Mesothelial cell of epicardium (in vitro differentiated cells): ENCODE measurements at regions not wholly inside any gene's neighbourhood (a gene's known extent, or its start where the extent isn't known, plus 50 kb on each side); places are given as distances from the start of the nearest gene placed in this dataset.

Source experiments
- DNase-seq, 2 experiments: peaks; one replicate each; pipeline ENCODE4 v3.0.0; 2021; ENCODE audit warnings: low spot score in 2 of 2; ENCODE audit not compliant: unreplicated experiment in 2 of 2
- H3K27ac Mint-ChIP-seq: 2 replicates; pipeline ENCODE4 v1.8.0; 2021; ENCODE audit warnings: mixed read lengths
- H3K27me3 Mint-ChIP-seq: 2 replicates; pipeline ENCODE4 v1.8.0; 2021; ENCODE audit warnings: low read depth, mixed read lengths
- H3K36me3 Mint-ChIP-seq: 2 replicates; pipeline ENCODE4 v1.8.0; 2021; ENCODE audit warnings: mixed read lengths
- H3K4me1 Mint-ChIP-seq: 2 replicates; pipeline ENCODE4 v1.8.0; 2021; ENCODE audit warnings: mixed read lengths
- H3K4me3 Mint-ChIP-seq: 2 replicates; pipeline ENCODE4 v1.8.0; 2021; ENCODE audit warnings: mild to moderate bottlenecking, moderate library complexity, mixed read lengths
- H3K9me3 Mint-ChIP-seq: 2 replicates; pipeline ENCODE4 v1.8.0; 2021; ENCODE audit warnings: mixed read lengths
- CTCF ChIP-seq: fragments of 200-600 bp; sonication (generic); IDR thresholded peaks from one replicate; pipeline ENCODE4 v1.5.0; 2021; ENCODE audit warnings: antibody characterized with exemption; ENCODE audit not compliant: unreplicated experiment

GRCh38 chr5:111952555-111952954 is 195.6 kb upstream of the NREP start:
- Mint-ChIP-seq H3K36me3 (no peaks in the 10 kb centered on the region), H3K27me3 (no peaks in the 10 kb centered on the region), H3K27ac (no peak overlapping the region), H3K4me1 (peaks cover 17% of the 10 kb centered on the region), H3K9me3 (peaks cover 6% of the 10 kb centered on the region), H3K4me3 (no peak overlapping the region)
- no peak for DNase-seq
- no peak for TF ChIP-seq CTCF

- Mint-ChIP-seq H3K27me3 (no peaks in the 10 kb centered on the region), H3K4me1 (peaks cover 17% of the 10 kb centered on the region), H3K9me3 (peaks cover 6% of the 10 kb centered on the region), H3K27ac (no peak overlapping the region), H3K4me3 (no peak overlapping the region), H3K36me3 (no peaks in the 10 kb centered on the region)
- no peak for DNase-seq
- no peak for TF ChIP-seq CTCF
These were observed 193.7 kb upstream of the NREP start for GRCh38 chr5:111950660-111951059.

DNA sequence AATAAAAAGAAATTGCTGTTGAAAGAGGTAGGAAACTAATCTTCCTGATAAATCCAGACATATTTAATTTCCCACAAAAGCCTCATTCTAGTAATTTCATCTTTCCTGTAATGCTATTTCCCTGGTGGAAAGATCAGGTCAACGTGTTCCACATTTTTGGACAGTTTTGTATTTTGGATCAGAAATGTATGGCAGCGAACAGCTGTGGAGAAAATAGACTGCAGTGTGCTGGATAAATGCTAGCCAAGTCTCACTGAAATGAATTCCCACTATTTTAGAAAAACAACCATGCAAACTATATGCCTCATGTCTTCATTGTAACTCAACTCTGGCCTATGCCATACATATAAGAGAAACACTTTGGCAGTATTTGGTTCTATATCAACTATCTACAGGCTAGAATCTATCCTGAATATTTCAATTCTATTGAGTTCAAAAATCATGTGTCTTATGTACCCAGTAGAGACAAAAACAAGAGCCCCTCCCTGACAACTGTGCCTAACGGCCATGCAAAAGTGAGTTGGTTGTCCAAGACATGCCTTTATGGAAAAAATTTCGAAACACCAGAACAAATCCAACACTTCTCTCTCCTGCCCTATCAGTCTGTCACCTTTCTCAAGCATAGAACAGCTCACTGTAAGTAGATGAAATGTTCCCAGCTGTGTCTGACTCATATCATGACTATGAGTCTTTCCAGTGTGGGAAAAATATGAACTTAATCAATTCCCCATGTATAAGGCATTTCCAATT is 191.3 kb upstream of the NREP start:
- Mint-ChIP-seq H3K4me3 (no peak overlapping the region), H3K27ac (no peak overlapping the region), H3K9me3 (peaks cover 6% of the 10 kb centered on the region), H3K36me3 (no peaks in the 10 kb centered on the region), H3K27me3 (no peaks in the 10 kb centered on the region), H3K4me1 (peaks cover under 1% of the 10 kb centered on the region)
- TF ChIP-seq CTCF: no peak
- no peak for DNase-seq

DNA sequence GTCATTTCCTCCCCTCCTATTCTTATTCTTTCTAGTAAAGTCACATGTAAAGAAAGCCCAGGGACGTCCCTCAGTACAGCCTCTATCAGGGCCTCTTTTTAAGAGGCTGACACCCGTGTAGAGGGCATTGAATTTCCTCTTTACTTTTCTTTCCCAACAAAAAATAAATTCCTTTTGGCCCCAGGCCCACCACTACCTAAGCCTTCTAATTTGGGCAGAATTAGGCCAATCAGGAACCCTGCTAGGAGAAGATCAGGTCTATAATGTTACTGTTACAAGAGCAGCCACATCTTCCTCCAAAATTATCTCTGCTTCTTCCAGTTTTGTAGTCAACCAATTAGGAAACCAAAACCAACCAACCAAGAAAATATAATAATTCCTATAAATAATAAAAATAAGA is 189.6 kb upstream of the NREP start:
- H3K36me3 Mint-ChIP-seq: no peaks in the 10 kb centered on the region
- H3K27ac Mint-ChIP-seq: no peak overlapping the region
- peaks cover 6% of the 10 kb centered on the region for H3K9me3 Mint-ChIP-seq
- H3K27me3 Mint-ChIP-seq: no peaks in the 10 kb centered on the region
- no peak for TF ChIP-seq CTCF
- DNase-seq: no peak
- H3K4me1 Mint-ChIP-seq: no peaks in the 10 kb centered on the region
- H3K4me3 Mint-ChIP-seq: no peak overlapping the region

- H3K36me3 Mint-ChIP-seq: no peaks in the 10 kb centered on the region
These were observed 188.5 kb upstream of the NREP start for GRCh38 chr5:111945535-111945934.

More at GRCh38 chr5:111945535-111945934, 188.5 kb upstream of the NREP start:
- H3K4me3 Mint-ChIP-seq: no peak overlapping the region
- H3K27ac Mint-ChIP-seq: no peak overlapping the region
- TF ChIP-seq CTCF: no peak
- peaks cover 1% of the 10 kb centered on the region for H3K9me3 Mint-ChIP-seq
- no peak for DNase-seq
- no peaks in the 10 kb centered on the region for H3K27me3 Mint-ChIP-seq
- H3K4me1 Mint-ChIP-seq: no peaks in the 10 kb centered on the region
